ENCODE measurements at regions not wholly inside any gene's neighbourhood (a gene's known extent, or its start where the extent isn't known, plus 50 kb on each side); places are given as distances from the start of the nearest gene placed in this dataset.

DNA sequence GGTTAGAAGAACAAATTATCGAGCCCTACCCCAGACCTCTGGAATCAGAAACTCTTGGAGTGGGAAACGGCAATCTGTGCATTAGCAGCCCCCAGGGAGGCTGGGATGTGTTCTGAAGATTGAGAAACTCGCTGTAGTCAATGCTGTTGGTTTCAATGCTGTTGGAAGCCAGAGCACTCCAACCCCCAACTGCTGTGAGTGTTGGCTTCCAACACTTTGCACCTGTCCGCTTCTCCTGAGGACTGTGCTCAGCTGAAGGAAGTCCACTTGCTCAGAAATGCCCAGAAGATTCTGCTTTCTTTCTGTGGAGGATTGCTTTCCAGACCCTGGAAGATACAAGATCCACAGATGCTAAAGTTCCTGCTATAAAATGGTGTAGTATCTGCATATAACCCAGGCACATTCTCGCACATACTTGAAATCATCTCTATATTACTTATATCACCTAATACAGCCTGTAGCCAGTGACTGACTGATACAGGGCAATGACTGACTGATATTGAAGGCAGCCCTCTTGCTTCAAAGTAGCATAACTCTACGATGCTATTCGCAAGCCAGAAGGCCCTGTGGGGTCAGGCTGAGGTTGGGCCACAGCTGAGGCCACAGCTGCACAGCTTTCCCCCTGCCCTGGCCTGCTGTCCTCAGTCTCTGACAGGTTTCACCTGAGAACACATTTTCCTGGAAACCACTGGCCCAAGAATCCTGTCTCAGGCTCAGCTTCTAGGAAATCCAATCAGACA is 757.7 kb upstream of the ID2 start:
- no peak for DNase-seq (ENCODE audit: low read depth, low spot score)

DNA sequence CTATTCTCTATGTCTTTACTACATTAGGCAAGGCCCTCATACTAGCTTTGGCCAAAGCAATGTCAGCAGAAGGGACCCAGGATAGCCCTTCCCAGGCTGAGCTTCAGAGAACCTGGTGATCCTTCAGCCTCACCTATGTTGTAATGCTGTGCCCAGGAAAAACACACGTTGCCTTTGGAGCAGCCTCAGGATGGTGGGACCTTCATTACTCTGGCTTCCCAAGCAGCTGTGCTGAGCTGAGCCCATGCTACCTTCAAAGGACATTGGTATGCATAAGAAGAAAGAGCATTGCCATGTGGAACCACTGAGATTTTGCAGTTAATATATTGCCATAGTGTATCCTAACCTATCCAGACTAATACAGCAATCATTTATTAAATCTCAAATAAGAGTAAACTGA is 756.4 kb upstream of the ID2 start:
- no peak for DNase-seq (ENCODE audit: low read depth, low spot score)

DNA sequence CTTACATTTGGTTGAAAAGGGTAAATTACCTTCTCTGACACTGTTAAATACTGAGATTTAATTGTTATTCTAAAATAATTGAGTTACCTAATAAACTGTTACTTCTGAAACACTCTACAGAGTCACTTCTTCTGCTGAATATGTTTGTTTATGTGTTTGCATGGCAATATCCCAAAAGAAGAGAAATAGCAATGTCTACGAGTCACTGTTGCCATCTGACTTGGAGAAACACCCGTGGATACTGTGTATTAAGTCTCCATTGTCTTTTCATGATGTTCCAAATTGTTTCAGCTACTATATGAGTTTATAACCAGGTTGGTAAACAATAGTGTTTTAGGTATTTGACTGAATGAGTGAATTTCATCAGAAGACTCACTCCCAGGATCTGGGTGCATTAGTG is 754.2 kb upstream of the ID2 start:
- no peak for DNase-seq (ENCODE audit: low read depth, low spot score)

DNA sequence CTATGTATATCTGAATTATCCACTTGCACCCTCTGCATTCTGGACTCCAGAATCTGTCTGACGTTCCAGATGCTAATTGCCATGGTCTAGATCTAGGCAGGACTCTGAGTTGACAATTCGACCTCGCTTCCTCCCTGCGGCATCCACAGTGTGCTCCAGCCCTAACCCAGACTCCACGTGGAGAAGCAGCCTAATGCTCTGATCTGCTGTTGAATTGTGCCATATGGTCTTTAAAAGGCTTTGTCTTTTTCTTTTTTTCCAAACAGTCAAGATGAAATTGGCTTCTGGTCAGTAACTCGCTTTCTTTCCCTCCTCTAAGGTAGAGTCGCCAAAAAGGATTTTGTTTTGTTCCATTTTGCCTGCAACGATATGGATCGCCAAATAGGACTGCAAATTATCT is 752.6 kb upstream of the ID2 start:
- DNase-seq (ENCODE audit: low read depth, low spot score) = no peak

DNA sequence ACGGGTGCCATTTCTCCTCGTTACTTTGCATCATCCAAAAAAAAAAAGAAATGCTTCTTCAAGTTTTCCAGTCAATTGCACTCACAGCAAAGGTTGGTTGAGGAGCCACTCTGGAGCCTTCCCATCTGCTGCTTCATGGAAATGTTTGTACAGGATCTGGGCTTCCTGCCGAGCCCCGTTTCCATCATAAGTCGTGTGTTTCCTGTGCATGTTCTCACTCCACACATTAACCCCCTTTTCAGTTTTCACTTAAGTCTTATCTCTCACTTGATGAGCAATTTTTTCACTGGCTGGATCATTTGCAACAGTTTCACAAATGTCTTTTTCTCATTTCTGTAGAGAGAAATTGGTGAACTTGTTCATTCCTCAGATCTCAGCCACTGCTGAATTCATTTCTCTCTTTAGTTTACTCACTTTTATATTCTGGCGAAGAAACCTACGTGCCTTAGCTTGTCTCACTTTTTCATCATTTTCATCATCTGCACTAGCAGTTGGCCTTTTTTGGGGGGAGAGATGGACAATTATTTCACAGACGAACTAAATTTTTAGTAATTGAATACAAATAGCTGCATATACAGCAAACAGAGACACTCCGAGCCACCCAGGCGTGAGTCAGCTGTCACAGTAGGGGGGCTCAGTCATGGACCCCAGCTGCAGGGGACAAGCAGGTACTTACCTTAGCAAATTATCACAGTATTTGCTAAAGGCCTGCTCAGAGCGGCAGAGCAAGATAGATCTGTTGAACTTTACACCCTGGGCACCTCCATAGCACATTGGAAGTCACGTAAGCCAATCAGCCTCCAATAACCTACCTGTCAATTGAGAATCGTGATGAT is 750.8 kb upstream of the ID2 start:
- no peak for DNase-seq (ENCODE audit: low read depth, low spot score)

DNA sequence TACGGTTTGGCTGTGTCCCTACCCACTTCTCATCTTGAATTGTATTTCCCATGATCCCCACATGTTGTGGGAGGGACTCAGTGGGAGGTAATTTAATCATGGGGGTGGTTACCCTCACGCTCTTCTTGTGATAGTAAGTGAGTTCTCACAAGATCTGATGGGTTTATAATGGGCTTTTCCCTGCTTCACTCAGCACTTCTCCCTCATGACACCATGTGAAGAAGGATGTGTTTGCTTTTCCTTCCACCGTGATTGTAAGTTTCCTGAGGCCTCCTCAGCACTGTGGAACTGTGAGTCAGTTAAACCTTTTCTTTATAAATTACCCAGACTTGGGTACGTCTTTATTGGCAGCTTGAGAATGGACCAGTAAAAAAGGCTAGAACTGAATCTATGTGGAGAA is 750.0 kb upstream of the ID2 start:
- no peak for DNase-seq (ENCODE audit: low read depth, low spot score)

DNA sequence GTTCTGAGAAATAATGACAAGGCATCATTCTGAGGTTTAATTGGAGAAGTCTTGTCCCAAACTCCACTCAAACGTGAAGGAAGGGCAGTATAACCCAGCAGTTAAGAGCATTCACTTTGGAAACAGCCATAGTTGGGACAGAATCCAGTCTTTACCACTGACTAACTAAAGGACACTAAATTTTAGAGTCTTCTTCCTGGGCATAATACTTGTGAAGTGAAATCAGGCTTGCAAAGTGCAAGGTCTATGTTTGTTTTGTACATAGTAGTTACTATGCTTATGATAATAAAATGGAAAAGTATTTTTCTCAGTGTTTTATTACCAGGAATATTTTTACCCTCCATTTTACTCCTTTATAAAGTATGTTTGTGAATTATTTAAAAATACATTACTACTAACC is 748.2 kb upstream of the ID2 start:
- DNase-seq (ENCODE audit: low read depth, low spot score) = no peak

DNA sequence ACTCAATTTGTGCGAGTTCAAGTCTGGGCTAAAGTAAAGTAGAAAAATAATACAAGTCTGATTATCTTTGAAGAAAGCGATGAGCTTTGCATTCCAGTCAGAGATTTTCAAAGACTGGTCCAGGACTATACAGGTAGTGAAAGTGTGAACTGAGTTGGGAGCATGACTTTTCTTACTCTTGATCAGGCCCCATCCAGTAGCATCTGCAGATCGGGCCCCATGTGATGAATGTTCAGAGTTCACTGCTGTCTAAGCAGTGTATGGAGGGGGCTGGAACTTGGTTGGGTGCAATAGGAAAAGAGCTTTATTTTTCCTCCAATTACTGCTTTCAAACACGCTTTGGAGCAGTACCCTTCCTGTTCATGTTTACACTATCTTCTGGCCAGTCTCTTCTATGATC is 747.4 kb upstream of the ID2 start:
- no peak for DNase-seq (ENCODE audit: low read depth, low spot score)

DNA sequence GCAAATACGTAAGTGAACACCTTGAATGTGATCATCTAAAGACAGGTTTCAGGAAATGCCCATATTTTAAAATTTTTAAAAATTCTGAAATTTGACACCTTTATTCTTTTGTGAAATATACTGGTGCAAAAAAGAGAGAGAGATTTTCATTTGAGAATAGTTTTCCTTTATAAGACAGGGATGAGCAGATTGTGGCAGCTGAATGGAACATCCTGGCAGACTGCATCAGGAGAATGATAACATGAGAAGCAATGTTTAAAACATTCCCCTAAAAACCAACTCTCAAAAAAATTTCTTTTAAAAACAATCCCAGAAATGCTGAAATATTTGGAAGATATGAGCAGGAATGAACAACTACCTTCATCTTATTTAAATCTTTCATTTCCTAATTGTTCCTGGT is 744.8 kb upstream of the ID2 start:
- no peak for DNase-seq (ENCODE audit: low read depth, low spot score)

DNA sequence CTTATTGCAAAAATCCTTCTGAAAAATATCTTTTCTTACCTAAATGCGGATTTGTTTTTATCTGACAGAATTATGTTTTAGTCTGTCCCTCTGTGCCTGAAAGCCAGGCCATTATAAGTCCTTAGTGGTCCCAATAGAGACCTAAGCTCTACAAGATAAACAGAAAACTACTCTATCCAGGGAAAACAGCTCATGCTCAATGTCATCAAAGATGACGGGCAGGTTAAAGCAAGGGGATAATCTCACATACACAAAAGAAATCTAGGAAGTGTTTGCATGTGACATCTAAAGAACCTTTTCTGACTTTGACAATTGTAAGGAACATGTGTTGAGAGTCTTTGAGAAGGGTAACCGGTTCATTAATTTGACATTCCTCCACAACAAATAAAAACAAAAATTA is 741.1 kb upstream of the ID2 start:
- DNase-seq (ENCODE audit: low read depth, low spot score) = no peak

DNA sequence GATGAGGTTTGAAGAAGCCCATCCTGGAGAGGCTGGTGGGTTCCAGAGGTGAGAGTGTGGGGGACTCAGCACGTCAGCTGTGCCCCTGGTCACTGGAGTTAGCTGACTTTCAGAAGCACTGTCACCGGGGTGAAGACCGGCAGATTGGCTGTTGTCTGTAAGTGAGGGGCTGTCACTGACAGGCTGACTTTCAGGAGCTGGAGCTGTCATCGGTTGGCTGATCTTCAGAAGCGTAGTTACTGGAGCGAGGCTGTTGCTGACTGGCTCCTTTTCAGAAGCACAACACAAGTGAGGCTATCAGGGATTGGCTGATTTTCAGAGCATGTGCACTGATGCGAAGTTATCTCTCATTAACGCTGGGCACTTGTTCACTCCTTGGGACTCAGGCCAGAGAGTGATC is 738.4 kb upstream of the ID2 start:
- no peak for DNase-seq (ENCODE audit: low read depth, low spot score)

DNA sequence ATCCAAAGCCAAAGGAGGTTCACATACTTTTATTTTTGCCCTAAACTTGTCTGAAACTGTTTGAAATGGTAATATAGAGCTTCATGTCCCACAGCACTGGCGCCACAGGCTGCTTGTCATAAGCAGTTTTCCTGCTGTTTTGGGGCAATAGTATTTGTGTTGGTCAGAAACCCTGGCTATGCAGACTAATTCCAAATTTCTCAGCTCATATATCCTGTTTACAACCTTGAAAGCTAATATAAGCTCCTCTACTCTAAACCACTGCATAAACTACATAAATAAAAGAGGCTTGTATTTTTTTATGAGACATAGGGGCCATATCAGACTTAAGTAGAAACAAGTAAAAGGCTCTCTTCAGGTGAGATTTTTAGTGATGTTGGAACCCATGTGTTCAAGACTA is 736.8 kb upstream of the ID2 start:
- no peak for DNase-seq (ENCODE audit: low read depth, low spot score)

DNA sequence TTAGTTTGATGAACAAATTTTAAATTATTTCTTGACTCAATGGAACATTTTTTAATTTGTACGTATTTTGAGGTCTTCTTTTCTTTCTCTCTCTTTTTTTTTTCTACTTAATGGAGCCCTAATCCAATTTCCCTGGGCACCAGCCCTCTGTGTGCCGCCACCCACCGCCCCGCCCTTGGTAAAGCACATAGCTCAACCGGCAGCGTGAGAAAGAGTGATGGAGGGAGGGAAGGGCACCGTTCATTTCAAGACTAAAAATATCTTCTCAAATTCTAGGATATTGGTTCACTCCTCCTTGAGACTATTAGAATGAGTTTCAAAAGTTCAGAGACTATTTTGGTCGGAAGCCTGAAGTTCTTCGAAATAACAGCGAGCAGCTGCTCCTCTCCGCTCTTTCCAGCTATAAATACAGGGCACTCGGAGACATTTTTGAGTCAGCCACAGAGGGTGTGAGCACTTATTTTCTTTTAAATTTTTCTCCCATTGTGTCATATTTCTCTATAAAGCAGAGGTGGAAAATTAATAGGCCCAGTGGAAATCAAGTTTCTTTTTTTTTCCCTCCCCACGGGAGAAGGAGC is 731.7 kb upstream of the ID2 start:
- DNase-seq (ENCODE audit: low read depth, low spot score) = no peak

DNA sequence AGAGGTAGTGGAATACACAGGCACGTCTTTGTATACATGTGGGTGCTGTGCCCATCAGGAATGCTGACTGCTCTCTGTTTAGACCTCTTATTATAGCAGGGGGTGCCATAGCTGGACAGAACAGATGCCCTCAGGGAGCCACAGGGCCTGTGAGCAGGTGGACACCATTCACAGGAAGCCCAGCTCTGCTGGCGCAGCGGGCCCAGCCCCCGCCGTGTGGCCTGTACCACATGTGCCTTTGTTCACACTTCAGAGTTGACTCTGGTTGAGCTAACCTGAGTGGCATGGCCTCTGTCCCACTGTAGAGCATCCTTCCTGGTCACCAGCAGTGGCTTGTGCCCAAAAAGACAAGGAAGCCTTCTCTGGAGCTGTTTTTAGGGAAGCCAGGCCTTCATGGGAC is 730.9 kb upstream of the ID2 start:
- DNase-seq (ENCODE audit: low read depth, low spot score) = no peak

DNA sequence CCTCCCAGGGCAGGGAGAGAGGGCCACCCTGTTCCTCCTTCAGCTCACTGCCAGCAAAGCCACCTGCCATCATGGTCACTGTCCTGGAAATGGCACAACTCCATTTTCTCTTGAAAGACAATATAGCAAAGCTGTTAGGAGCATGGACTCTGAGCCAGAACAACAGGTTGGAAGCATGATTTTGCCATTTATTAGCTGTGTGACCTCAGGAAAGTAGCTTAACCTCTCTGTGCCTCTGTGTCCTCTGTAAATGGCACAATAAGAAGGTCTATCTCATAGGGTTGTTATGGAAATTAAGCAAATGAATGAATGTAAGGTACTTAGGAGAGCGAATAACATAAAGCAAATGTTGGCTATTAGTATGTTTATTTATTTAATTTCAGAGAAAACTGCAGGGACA is 730.4 kb upstream of the ID2 start:
- no peak for DNase-seq (ENCODE audit: low read depth, low spot score)

DNA sequence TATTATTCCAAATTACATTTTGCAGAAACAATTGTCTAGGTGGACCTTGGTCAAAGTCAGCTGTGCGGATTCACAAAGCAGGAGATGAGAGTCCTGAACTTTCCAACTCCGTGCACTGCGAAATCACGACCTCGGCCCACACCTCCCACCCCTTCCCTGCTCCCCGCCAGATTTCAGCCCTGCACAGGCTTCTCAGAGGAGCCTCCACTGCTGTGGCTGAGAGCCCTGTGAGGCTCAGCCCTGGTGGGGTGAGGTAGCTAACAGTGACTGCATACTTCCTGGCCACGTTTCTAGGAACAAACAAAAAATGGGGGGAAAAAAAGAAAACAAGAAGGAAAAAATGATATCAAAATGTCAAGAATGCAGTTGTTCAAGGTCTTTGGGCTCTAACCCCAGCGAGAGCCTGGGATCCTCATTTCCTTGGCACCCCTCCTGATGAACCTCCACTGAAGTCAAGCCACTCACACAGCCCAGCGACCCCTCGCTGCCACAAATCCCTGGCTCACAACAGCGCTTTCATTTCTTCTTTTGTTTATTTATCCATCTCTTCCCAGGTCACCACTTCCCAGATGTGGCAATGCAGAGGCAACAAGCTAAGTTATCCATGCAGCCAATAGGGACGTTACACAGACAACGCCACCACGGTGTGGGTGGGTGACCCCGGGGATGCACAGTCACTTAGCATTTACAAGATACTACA is 729.7 kb upstream of the ID2 start:
- DNase-seq (ENCODE audit: low read depth, low spot score) = no peak

DNA sequence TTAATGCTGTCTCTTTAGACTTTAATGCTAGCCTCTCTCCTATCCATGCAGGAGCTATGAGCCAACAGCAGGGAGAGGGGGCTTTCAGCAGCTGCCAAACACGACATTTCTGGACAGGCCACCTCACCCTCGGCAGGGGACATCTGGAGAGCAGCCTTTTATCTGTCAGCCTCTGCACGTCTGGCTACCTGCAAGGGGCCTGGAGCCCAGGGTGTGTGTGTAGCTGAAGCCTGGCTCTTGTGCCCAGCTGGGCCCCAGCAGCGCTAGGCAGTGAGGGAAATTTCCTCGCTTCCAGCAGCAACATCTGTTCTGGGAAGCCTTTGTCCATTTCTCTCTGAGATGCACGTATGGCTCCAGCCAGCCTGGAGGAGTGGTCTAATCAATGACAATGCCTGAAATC is 728.7 kb upstream of the ID2 start:
- DNase-seq (ENCODE audit: low read depth, low spot score) = no peak

DNA sequence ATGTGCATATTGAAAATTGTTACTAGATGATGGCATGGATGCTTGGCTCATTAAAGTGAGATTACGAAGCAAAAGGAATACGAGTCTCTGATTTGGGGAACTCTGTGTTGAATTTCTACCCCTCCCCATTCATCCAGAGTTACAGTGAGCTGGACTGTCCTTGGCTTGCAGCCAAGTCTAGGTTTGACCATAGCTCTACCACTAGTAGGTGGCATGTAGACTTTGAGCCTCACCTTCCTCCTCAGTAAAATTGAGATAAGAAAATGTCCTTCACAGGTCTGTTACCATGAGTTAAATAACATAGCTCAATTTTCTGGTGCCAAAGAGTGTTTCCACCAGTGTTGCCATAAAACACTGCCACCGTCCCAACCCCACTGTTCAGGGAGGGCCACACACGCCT is 727.6 kb upstream of the ID2 start:
- no peak for DNase-seq (ENCODE audit: low read depth, low spot score)

DNA sequence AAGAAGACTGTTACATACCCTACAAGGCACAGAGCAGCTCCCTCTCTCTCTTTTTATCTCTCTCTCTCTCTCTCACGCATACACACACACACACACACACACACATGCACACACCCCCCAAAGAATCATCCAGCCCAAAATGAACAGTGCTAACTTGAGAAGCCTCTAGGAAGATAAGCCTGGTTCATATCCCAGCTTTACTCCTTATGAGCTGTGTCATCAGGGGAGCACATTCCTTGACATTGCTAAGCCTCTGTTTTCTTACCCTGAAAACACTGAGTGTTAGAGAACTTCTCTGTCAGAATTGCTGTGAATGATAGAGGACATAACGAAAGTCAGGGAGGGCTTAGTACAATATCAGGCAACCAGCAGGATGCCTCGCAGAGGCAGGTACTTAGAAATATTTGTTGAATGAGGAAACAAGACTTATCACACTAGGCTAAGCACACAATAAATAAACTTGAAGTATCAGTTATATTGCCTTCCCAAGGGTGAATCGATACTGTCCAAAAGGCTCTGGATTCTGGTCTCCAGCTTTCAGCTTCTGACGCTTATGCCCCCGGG is 725.6 kb upstream of the ID2 start:
- no peak for DNase-seq (ENCODE audit: low read depth, low spot score)

DNA sequence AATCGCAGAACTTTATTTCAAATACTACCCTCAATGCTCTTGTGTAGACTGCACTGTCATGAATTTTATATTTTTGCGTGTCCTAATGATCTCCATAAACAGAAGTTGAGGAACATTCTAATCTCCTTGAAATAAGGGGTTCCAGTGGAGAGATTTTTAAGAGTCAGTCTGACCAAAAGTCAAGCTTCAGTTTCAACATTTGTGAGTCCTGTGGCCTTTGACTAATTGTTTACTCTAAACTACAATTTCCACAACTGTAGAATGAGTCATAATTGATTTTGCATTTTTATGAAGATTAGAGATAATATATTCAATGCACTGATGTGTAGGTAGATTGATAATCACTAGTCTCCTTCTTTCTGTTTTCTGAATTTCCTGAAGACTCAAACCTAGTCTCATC is 720.3 kb upstream of the ID2 start:
- DNase-seq (ENCODE audit: low read depth, low spot score) = no peak

DNA sequence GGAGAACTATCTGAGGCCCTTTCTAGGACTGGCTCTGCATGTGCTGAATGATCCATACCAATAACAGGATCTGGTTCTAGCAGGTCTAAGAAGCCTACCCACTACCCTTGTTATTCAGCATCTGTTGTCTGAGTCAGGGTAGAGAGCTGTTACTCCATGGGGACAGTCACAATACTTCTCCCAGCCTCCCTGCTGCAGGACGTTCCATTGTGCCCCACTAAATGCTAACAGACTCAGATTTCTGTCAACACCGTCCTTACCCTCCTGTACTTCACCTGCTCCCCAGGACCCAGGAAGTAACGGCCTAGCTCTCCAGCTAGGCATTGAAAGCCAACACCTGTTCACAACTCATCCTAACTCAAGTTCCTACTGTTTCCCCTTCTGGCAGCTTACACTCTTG is 719.7 kb upstream of the ID2 start:
- DNase-seq (ENCODE audit: low read depth, low spot score) = no peak

DNA sequence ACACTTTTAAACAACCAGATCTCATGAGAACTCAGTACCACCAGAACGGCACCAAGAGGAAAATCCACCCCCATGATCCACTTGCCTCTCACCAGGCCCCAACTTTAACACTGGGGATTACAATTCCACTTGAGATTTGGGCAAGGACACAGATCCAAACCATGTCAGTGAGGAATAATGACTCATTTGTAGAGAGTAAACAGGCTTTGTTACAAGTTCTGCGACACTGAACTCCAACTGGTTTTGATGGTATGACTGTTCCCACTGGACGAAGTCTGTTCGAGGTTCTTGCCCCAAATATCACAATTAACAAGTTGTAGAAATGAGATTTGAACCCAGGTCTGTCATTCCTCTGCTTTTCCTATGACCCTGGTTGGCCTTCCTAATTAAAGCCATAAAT is 718.1 kb upstream of the ID2 start:
- DNase-seq (ENCODE audit: low read depth, low spot score) = no peak

Data from activated naive CD8-positive, alpha-beta T cell treated with anti-CD3 and anti-CD28 coated beads, Interleukin-2, amount 50 U/mL, for 16 hours (primary cell).